Body of pancreas (tissue), 4 donors: ENCODE measurements at regions not wholly inside any gene's neighbourhood (a gene's known extent, or its start where the extent isn't known, plus 50 kb on each side); places are given as distances from the start of the nearest gene placed in this dataset.

Experiments used
- ATAC-seq: fragments of 150-250 bp; one replicate; pipeline ENCODE4 v1.9.1; 2016
- DNase-seq, 4 donors: peaks; one replicate each; pipeline ENCODE4 v3.0.0-alpha.2; 2019
- H3K27ac ChIP-seq, 4 donors: fragments of 200-600 bp; sonication (generic); 1 replicate in 3 of 4; 2 replicates in 1 of 4; pipeline versions ENCODE4 v1.5.1 to v1.6.1; 2016 to 2019; ENCODE audit warnings: mild to moderate bottlenecking in 1 of 4, mixed read lengths in 1 of 4, moderate library complexity in 1 of 4
- H3K27me3 ChIP-seq, 2 donors: fragments of 200-600 bp; sonication (generic); one replicate each; pipeline ENCODE4 v1.6.0; 2016; ENCODE audit warnings: mild to moderate bottlenecking in 1 of 2
- H3K36me3 ChIP-seq, 2 donors: fragments of 200-600 bp; sonication (generic); replicated peaks in 1 of 2; 2 replicates each; pipeline ENCODE4 v1.5.1; 2016; ENCODE audit warnings: low read depth in 2 of 2; ENCODE audit not compliant: insufficient read depth in 1 of 2
- H3K4me1 ChIP-seq: fragments of 200-600 bp; sonication (generic); one replicate; pipeline ENCODE4 v1.6.0; 2016
- H3K4me3 ChIP-seq, 2 donors: fragments of 200-600 bp; sonication (generic); 1 replicate in 1 of 2; 2 replicates in 1 of 2; pipeline ENCODE4 v1.5.1; 2016 to 2019
- H3K9me3 ChIP-seq, 3 donors: fragments of 200-600 bp; sonication (generic); 1 replicate in 2 of 3; 2 replicates in 1 of 3; pipeline ENCODE4 v1.5.1; 2016
- POLR2A ChIP-seq, 3 donors: fragments of 450-650 bp; IDR thresholded peaks; one replicate each; pipeline ENCODE4 v1.6.1; 2016; ENCODE audit warnings: antibody characterized with exemption in 3 of 3, mild to moderate bottlenecking in 2 of 3
- WGBS, 2 donors: methylation state at CpG; one replicate each; pipeline ENCODE4 v1.1.5; 2017; 5-methylcytosine and 5-hydroxymethylcytosine counted together
- intact Hi-C: fragments of 100-400 bp; cut with DNase I; formaldehyde crosslinking; loops from one replicate; pipeline ENCODE4 v1.15.1; 2023
- TF ChIP-seq, protein P1 (sequence below), 7 experiments: fragments of 450-650 bp in 4 of 7; fragments of 200-600 bp in 3 of 7; sonication (generic) in 3 of 7; IDR thresholded peaks; one replicate each; pipeline ENCODE4 v1.5.1; 2016 to 2019; ENCODE audit warnings: antibody characterized with exemption in 7 of 7

- no peak overlapping the region for H3K4me3 ChIP-seq
- no peaks in the 10 kb centered on the region for H3K4me1 ChIP-seq
- 84 to 87% methylated on average over 2 of the region's 2 CpGs for WGBS, 2 donors
- no peaks in the 10 kb centered on the region for H3K9me3 ChIP-seq
- H3K36me3 ChIP-seq, result no peaks in the 10 kb centered on the region
- DNase-seq (no peak), ATAC-seq (no peak)
- intact Hi-C loops, result no loop called here
- TF ChIP-seq POLR2A (IDR thresholded peaks at IDR 0.05), result no peak
- TF ChIP-seq, protein P1, sequence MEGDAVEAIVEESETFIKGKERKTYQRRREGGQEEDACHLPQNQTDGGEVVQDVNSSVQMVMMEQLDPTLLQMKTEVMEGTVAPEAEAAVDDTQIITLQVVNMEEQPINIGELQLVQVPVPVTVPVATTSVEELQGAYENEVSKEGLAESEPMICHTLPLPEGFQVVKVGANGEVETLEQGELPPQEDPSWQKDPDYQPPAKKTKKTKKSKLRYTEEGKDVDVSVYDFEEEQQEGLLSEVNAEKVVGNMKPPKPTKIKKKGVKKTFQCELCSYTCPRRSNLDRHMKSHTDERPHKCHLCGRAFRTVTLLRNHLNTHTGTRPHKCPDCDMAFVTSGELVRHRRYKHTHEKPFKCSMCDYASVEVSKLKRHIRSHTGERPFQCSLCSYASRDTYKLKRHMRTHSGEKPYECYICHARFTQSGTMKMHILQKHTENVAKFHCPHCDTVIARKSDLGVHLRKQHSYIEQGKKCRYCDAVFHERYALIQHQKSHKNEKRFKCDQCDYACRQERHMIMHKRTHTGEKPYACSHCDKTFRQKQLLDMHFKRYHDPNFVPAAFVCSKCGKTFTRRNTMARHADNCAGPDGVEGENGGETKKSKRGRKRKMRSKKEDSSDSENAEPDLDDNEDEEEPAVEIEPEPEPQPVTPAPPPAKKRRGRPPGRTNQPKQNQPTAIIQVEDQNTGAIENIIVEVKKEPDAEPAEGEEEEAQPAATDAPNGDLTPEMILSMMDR (IDR thresholded peaks at IDR 0.05), result no peak
- no peak overlapping the region for H3K27ac ChIP-seq
- no peaks in the 10 kb centered on the region for H3K27me3 ChIP-seq
Observed at GRCh38 chrY:15501181-15501580, 976.9 kb downstream of the NLGN4Y start.

- Histone ChIP-seq H3K4me1 (no peaks in the 10 kb centered on the region), H3K27ac (no peak overlapping the region), H3K4me3 (no peak overlapping the region), H3K9me3 (no peaks in the 10 kb centered on the region), H3K27me3 (no peaks in the 10 kb centered on the region), H3K36me3 (no peaks in the 10 kb centered on the region)
- TF ChIP-seq, protein P1 (IDR thresholded peaks at IDR 0.05), result no peak
- no peak for TF ChIP-seq POLR2A (IDR thresholded peaks at IDR 0.05)
- no peak for DNase-seq
- 77 to 89% methylated on average over 2 of the region's 2 CpGs for WGBS, 2 donors
- ATAC-seq, result no peak
- intact Hi-C loops, result no loop called here
Observed at GRCh38 chrY:15510288-15510687, 986.0 kb downstream of the NLGN4Y start.

GRCh38 chrY:15510984-15511650, 986.8 kb downstream of the NLGN4Y start:
- intact Hi-C loops, result no loop called here
- no peak overlapping the region for H3K27ac ChIP-seq
- no peak overlapping the region for H3K4me3 ChIP-seq
- ATAC-seq (no peak), DNase-seq (no peak)
- WGBS, 2 donors, result 61 to 67% methylated on average over 5 of the region's 5 CpGs
- H3K4me1 ChIP-seq, result no peaks in the 10 kb centered on the region
- H3K9me3 ChIP-seq, result no peaks in the 10 kb centered on the region
- no peaks in the 10 kb centered on the region for H3K27me3 ChIP-seq
- no peaks in the 10 kb centered on the region for H3K36me3 ChIP-seq
- TF ChIP-seq, protein P1 (IDR thresholded peaks at IDR 0.05), result no peak
- no peak for TF ChIP-seq POLR2A (IDR thresholded peaks at IDR 0.05)

DNA sequence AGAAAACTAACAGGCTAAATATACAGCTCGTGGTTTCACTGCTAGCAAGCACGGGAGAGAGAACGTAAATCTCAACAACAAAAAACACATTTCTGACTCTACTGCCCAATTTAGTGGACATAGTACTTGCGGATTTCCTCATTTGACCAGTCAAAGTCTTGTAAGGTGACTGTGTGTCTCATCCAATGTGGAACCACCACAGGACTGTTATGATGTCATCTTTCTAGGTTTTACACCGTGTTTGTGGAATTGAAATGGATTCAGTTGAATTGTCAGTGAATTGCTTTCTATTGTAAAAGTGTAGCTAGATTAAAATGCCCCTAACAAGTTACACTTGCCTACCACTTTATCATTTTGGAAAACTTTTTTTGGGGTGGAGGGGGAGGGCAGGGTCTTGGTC, 1010.8 kb downstream of the NLGN4Y start:
- DNase-seq (no peak), ATAC-seq (no peak)
- 80 to 89% methylated on average over 5 of the region's 5 CpGs for WGBS, 2 donors
- TF ChIP-seq, protein P1 (IDR thresholded peaks at IDR 0.05), result no peak
- TF ChIP-seq POLR2A (IDR thresholded peaks at IDR 0.05), result no peak
- H3K4me1 ChIP-seq, result no peaks in the 10 kb centered on the region
- H3K36me3 ChIP-seq, result no peaks in the 10 kb centered on the region
- H3K27me3 ChIP-seq, result no peaks in the 10 kb centered on the region
- no peak overlapping the region for H3K4me3 ChIP-seq
- intact Hi-C loops, result no loop called here
- no peak overlapping the region for H3K27ac ChIP-seq
- no peaks in the 10 kb centered on the region for H3K9me3 ChIP-seq
